Aorta (tissue), 5 donors: ENCODE measurements at regions not wholly inside any gene's neighbourhood (a gene's known extent, or its start where the extent isn't known, plus 50 kb on each side); places are given as distances from the start of the nearest gene placed in this dataset.

Source experiments
- ATAC-seq: fragments of 200-7000 bp; cut with Tn5 transposase; one replicate; pipeline ENCODE4 v1.9.1; 2022; ENCODE audit warnings: moderate library complexity; ENCODE audit not compliant: low FRiP score
- DNase-seq, 2 donors: peaks; one replicate each; pipeline ENCODE4 v3.0.0-alpha.2; 2020
- H3K27ac ChIP-seq, 2 donors: one replicate each; pipeline ENCODE4 v1.5.1; 2013; ENCODE audit warnings: low read length in 2 of 2, mild to moderate bottlenecking in 2 of 2, moderate library complexity in 2 of 2, control low read depth in 1 of 2, inconsistent platforms in 1 of 2, low read depth in 1 of 2
- H3K27me3 ChIP-seq, 2 donors: one replicate each; pipeline ENCODE4 v1.6.1; 2013; ENCODE audit warnings: control low read depth in 1 of 2, low read length in 1 of 2, mild to moderate bottlenecking in 1 of 2, moderate library complexity in 1 of 2; ENCODE audit not compliant: insufficient read depth in 2 of 2, control insufficient read depth in 1 of 2
- H3K36me3 ChIP-seq, 2 donors: one replicate each; pipeline ENCODE4 v1.6.1; 2013; ENCODE audit warnings: control low read depth in 1 of 2, low read length in 1 of 2, mild to moderate bottlenecking in 1 of 2; ENCODE audit not compliant: insufficient read depth in 2 of 2, control insufficient read depth in 1 of 2
- H3K4me1 ChIP-seq, 2 donors: one replicate each; pipeline ENCODE4 v1.6.1; 2013; ENCODE audit warnings: low read length in 2 of 2, control low read depth in 1 of 2, mild to moderate bottlenecking in 1 of 2, moderate library complexity in 1 of 2; ENCODE audit not compliant: insufficient read depth in 2 of 2, control insufficient read depth in 1 of 2
- H3K4me3 ChIP-seq, 2 donors: one replicate each; pipeline ENCODE4 v1.5.1; 2013; ENCODE audit warnings: low read length in 2 of 2, control low read depth in 1 of 2, mild to moderate bottlenecking in 1 of 2
- H3K9me3 ChIP-seq: one replicate; pipeline ENCODE4 v1.6.1; 2013; ENCODE audit warnings: mild to moderate bottlenecking, low read length; ENCODE audit not compliant: control insufficient read depth
- WGBS, 2 donors: extraction: QIAGEN DNeasy Blood & Tissue Kit; methylation state at CpG; one replicate each; pipeline ENCODE4 v1.1.7; 2013; 5-methylcytosine and 5-hydroxymethylcytosine counted together
- intact Hi-C, 2 donors: fragments of 100-400 bp; cut with DNase I; formaldehyde crosslinking; loops; one replicate each; pipeline versions ENCODE4 v1.14.2 to v1.15.0; 2022
- donor health status: healthy with polysubstance abuse.
- donor health status: Bipolar disorder and iron deficiency.
- donor health status: DM: no; HTN: no; CAD: no.
- donor health status: DM: no; HTN: no; CAD: no.
- donor health status: DM: yes; HTN: yes; CAD: no.

GRCh38 chr20:21832442-21833385 is 127.2 kb downstream of the PAX1 start:
- Histone ChIP-seq H3K27ac (no peak overlapping the region), H3K36me3 (no peaks in the 10 kb centered on the region), H3K27me3 (no peaks in the 10 kb centered on the region), H3K9me3 (peaks cover 1% of the 10 kb centered on the region), H3K4me3 (no peak overlapping the region), H3K4me1 (no peaks in the 10 kb centered on the region)
- ATAC-seq, result peak; percentile 36
- DNase-seq, result peak in 1 of 2 donors; percentile 48
- intact Hi-C loops, result no loop called here
- 68 to 69% methylated on average over 8 of the region's 8 CpGs for WGBS, 2 donors

GRCh38 chr20:21826976-21827375 is 121.5 kb downstream of the PAX1 start:
- H3K36me3 ChIP-seq, result no peaks in the 10 kb centered on the region
- H3K27me3 ChIP-seq, result no peaks in the 10 kb centered on the region
- ATAC-seq, result no peak
- intact Hi-C loops, result loop anchor here in 1 of 2 donors (10.0 kb wide), 1 partner anchor 278 kb away; no protein-coding TSS in a partner anchor
- H3K4me3 ChIP-seq, result no peak overlapping the region
- H3K4me1 ChIP-seq, result no peaks in the 10 kb centered on the region
- no peak overlapping the region for H3K27ac ChIP-seq
- WGBS, 2 donors, result 19 to 24% methylated on average over 9 of the region's 9 CpGs
- no peaks in the 10 kb centered on the region for H3K9me3 ChIP-seq
- no peak for DNase-seq

GRCh38 chr20:21821358-21821757 is 115.9 kb downstream of the PAX1 start:
- H3K4me3 ChIP-seq, result no peak overlapping the region
- no peaks in the 10 kb centered on the region for H3K27me3 ChIP-seq
- no peaks in the 10 kb centered on the region for H3K36me3 ChIP-seq
- intact Hi-C loops, result loop anchor here in 1 of 2 donors (10.0 kb wide), 1 partner anchor 283 kb away; no protein-coding TSS in a partner anchor
- ATAC-seq (no peak), DNase-seq (no peak)
- peaks cover 1% of the 10 kb centered on the region for H3K9me3 ChIP-seq
- no peak overlapping the region for H3K27ac ChIP-seq
- 28 to 33% methylated on average over 2 of the region's 2 CpGs for WGBS, 2 donors
- no peaks in the 10 kb centered on the region for H3K4me1 ChIP-seq

GRCh38 chr20:21820688-21821087 is 115.2 kb downstream of the PAX1 start:
- no peaks in the 10 kb centered on the region for H3K4me1 ChIP-seq
- H3K4me3 ChIP-seq, result no peak overlapping the region
- intact Hi-C loops, result loop anchor here in 1 of 2 donors (10.0 kb wide), 1 partner anchor 284 kb away; no protein-coding TSS in a partner anchor
- H3K27me3 ChIP-seq, result no peaks in the 10 kb centered on the region
- ATAC-seq (no peak), DNase-seq (no peak)
- WGBS, 2 donors, result 26 to 33% methylated on average over 6 of the region's 6 CpGs
- H3K9me3 ChIP-seq, result peaks cover 1% of the 10 kb centered on the region
- no peak overlapping the region for H3K27ac ChIP-seq
- no peaks in the 10 kb centered on the region for H3K36me3 ChIP-seq

GRCh38 chr20:21820045-21820444 is 114.6 kb downstream of the PAX1 start:
- Histone ChIP-seq H3K9me3 (peaks cover 1% of the 10 kb centered on the region), H3K27me3 (no peaks in the 10 kb centered on the region), H3K4me3 (no peak overlapping the region), H3K27ac (no peak overlapping the region), H3K4me1 (no peaks in the 10 kb centered on the region), H3K36me3 (no peaks in the 10 kb centered on the region)
- DNase-seq, result no peak
- no peak for ATAC-seq
- WGBS, 2 donors, result 34 to 48% methylated on average over 1 of the region's 1 CpG
- intact Hi-C loops, result loop anchor here in 1 of 2 donors (10.0 kb wide), 1 partner anchor 285 kb away; no protein-coding TSS in a partner anchor

GRCh38 chr20:21812379-21812778 is 106.9 kb downstream of the PAX1 start:
- intact Hi-C loops, result no loop called here
- ATAC-seq, result no peak
- Histone ChIP-seq H3K27me3 (no peaks in the 10 kb centered on the region), H3K9me3 (no peaks in the 10 kb centered on the region), H3K4me1 (no peaks in the 10 kb centered on the region), H3K36me3 (no peaks in the 10 kb centered on the region), H3K27ac (no peak overlapping the region), H3K4me3 (no peak overlapping the region)
- no peak for DNase-seq
- 79 to 100% methylated on average over 1 of the region's 1 CpG for WGBS, 2 donors

- H3K27me3 ChIP-seq, result no peaks in the 10 kb centered on the region
- DNase-seq, result no peak
- intact Hi-C loops, result loop anchor here in 1 of 2 donors (2.0 to 10.0 kb wide), 2 partner anchors 55 to 297 kb away; no protein-coding TSS in a partner anchor
- H3K4me1 ChIP-seq, result no peaks in the 10 kb centered on the region
- H3K27ac ChIP-seq, result no peak overlapping the region
- no peak overlapping the region for H3K4me3 ChIP-seq
- ATAC-seq, result peak; percentile 27
- no peaks in the 10 kb centered on the region for H3K9me3 ChIP-seq
- 88% methylated on average over 17 to 18 of the region's 18 CpGs for WGBS, 2 donors
- H3K36me3 ChIP-seq, result no peaks in the 10 kb centered on the region
Measured at GRCh38 chr20:21809961-21810523, 104.6 kb downstream of the PAX1 start.

GRCh38 chr20:21808863-21809664 is 103.6 kb downstream of the PAX1 start:
- H3K36me3 ChIP-seq, result no peaks in the 10 kb centered on the region
- DNase-seq, result peak; percentile 58 to 83
- no peaks in the 10 kb centered on the region for H3K4me1 ChIP-seq
- H3K27me3 ChIP-seq, result no peaks in the 10 kb centered on the region
- no peak for ATAC-seq
- H3K9me3 ChIP-seq, result no peaks in the 10 kb centered on the region
- WGBS, 2 donors, result 48% methylated on average over 31 of the region's 31 CpGs
- H3K27ac ChIP-seq, result no peak overlapping the region
- intact Hi-C loops, result loop anchor here in 1 of 2 donors (2.0 to 10.0 kb wide), 2 partner anchors 56 to 298 kb away; no protein-coding TSS in a partner anchor
- H3K4me3 ChIP-seq, result no peak overlapping the region
